ENCODE measurements at regions not wholly inside any gene's neighbourhood (a gene's known extent, or its start where the extent isn't known, plus 50 kb on each side); places are given as distances from the start of the nearest gene placed in this dataset.
"Not testable (repeated sequence)": the region's sequence is repeated elsewhere in the genome, so short reads cannot be mapped to it uniquely, and the experiment has no call there.

GRCh38 chr14:82009076-82009475 lies 475.4 kb upstream of the SEL1L start:
- Mint-ChIP-seq H3K27me3 (ENCODE audit: low read depth) (no peaks in the 10 kb centered on the region), H3K9me3 (peaks cover 6% of the 10 kb centered on the region), H3K36me3 (ENCODE audit: low read depth) (no peaks in the 10 kb centered on the region), H3K4me3 (no peak overlapping the region), H3K27ac (ENCODE audit: unreplicated experiment) (no peak overlapping the region), H3K4me1 (no peaks in the 10 kb centered on the region)
- DNase-seq (ENCODE audit: low read depth, low spot score): no peak
- peak; percentile 55 for TF ChIP-seq CTCF (conservative IDR thresholded peaks at IDR 0.05)

- Mint-ChIP-seq H3K9me3 (peaks cover 8% of the 10 kb centered on the region), H3K4me1 (no peaks in the 10 kb centered on the region), H3K27ac (ENCODE audit: unreplicated experiment) (no peak overlapping the region), H3K36me3 (ENCODE audit: low read depth) (no peaks in the 10 kb centered on the region), H3K4me3 (no peak overlapping the region), H3K27me3 (ENCODE audit: low read depth) (no peaks in the 10 kb centered on the region)
- DNase-seq (ENCODE audit: low read depth, low spot score): no peak
- no peak for TF ChIP-seq CTCF (conservative IDR thresholded peaks at IDR 0.05)
Observed at GRCh38 chr14:82009993-82010392, 476.3 kb upstream of the SEL1L start.

- no peak overlapping the region for H3K27ac Mint-ChIP-seq (ENCODE audit: unreplicated experiment)
- TF ChIP-seq CTCF (conservative IDR thresholded peaks at IDR 0.05): no peak
- H3K9me3 Mint-ChIP-seq: peaks cover 8% of the 10 kb centered on the region
- H3K4me1 Mint-ChIP-seq: no peaks in the 10 kb centered on the region
- H3K27me3 Mint-ChIP-seq (ENCODE audit: low read depth): no peaks in the 10 kb centered on the region
- H3K36me3 Mint-ChIP-seq (ENCODE audit: low read depth): no peaks in the 10 kb centered on the region
- no peak for DNase-seq (ENCODE audit: low read depth, low spot score)
- H3K4me3 Mint-ChIP-seq: no peak overlapping the region
Observed at GRCh38 chr14:82011460-82011859, 477.8 kb upstream of the SEL1L start.

GRCh38 chr14:82029038-82029437 lies 495.4 kb upstream of the SEL1L start:
- no peak for DNase-seq (ENCODE audit: low read depth, low spot score)
- H3K27me3 Mint-ChIP-seq (ENCODE audit: low read depth): no peaks in the 10 kb centered on the region
- H3K36me3 Mint-ChIP-seq (ENCODE audit: low read depth): peaks cover 7% of the 10 kb centered on the region
- no peaks in the 10 kb centered on the region for H3K4me1 Mint-ChIP-seq
- no peak for TF ChIP-seq CTCF (conservative IDR thresholded peaks at IDR 0.05)
- H3K27ac Mint-ChIP-seq (ENCODE audit: unreplicated experiment): no peak overlapping the region
- peaks cover 15% of the 10 kb centered on the region for H3K9me3 Mint-ChIP-seq
- H3K4me3 Mint-ChIP-seq: no peak overlapping the region

GRCh38 chr14:82035397-82035796 lies 501.7 kb upstream of the SEL1L start:
- H3K27ac Mint-ChIP-seq (ENCODE audit: unreplicated experiment): no peak overlapping the region
- H3K9me3 Mint-ChIP-seq: peaks cover 3% of the 10 kb centered on the region
- no peaks in the 10 kb centered on the region for H3K36me3 Mint-ChIP-seq (ENCODE audit: low read depth)
- H3K4me3 Mint-ChIP-seq: no peak overlapping the region
- no peaks in the 10 kb centered on the region for H3K27me3 Mint-ChIP-seq (ENCODE audit: low read depth)
- TF ChIP-seq CTCF (conservative IDR thresholded peaks at IDR 0.05): no peak
- no peaks in the 10 kb centered on the region for H3K4me1 Mint-ChIP-seq
- DNase-seq (ENCODE audit: low read depth, low spot score): no peak

- DNase-seq (ENCODE audit: low read depth, low spot score); H3K27me3 Mint-ChIP-seq (ENCODE audit: low read depth); H3K36me3 Mint-ChIP-seq (ENCODE audit: low read depth); H3K4me1 Mint-ChIP-seq; H3K27ac Mint-ChIP-seq (ENCODE audit: unreplicated experiment); H3K9me3 Mint-ChIP-seq; H3K4me3 Mint-ChIP-seq: not testable (repeated sequence)
Observed at GRCh38 chr14:82038066-82038465, 504.4 kb upstream of the SEL1L start.
